H1 (cell line): ENCODE measurements at regions not wholly inside any gene's neighbourhood (a gene's known extent, or its start where the extent isn't known, plus 50 kb on each side); places are given as distances from the start of the nearest gene placed in this dataset.

ENCODE experiments used
- CTCF ChIA-PET: fragments of 300-600 bp; sonication (Branson Sonifier 250); formaldehyde crosslinking; loops from one replicate; lab custom pipeline; 2021; ENCODE audit not compliant: partially characterized antibody; lab: Charles Lee
- POLR2A ChIA-PET: fragments of 300-600 bp; sonication (Branson Sonifier 250); formaldehyde crosslinking; loops from one replicate; lab custom pipeline; 2021; ENCODE audit warnings: inconsistent platforms; ENCODE audit not compliant: partially characterized antibody; lab: Charles Lee
- DNase-seq, 2 experiments: peaks; one replicate each; pipeline versions ENCODE4 v3.0.0 to v3.0.0-alpha.2; 2010 to 2022; ENCODE audit warnings: low spot score in 2 of 2, low read depth in 1 of 2, mixed read lengths in 1 of 2
- FAIRE-seq: peaks from 2 replicates; lab custom pipeline; 2011; peaks lifted over from hg19 to GRCh38; lab: Jason Lieb, UNC
- H2AFZ ChIP-seq: 2 replicates; pipeline ENCODE4 v1.8.1; 2012; ENCODE audit warnings: low read length, inconsistent platforms
- H2AK5ac ChIP-seq: 2 replicates; pipeline ENCODE4 v1.6.1; 2013; ENCODE audit warnings: low read depth, low read length
- H2BK120ac ChIP-seq: replicated peaks from 2 replicates; pipeline ENCODE3; 2013; ENCODE audit warnings: low read depth, low read length, inconsistent platforms
- H2BK12ac ChIP-seq: 2 replicates; pipeline ENCODE4 v1.6.1; 2013; ENCODE audit warnings: low read depth, low read length
- H2BK15ac ChIP-seq: 2 replicates; pipeline ENCODE4 v1.6.1; 2013; ENCODE audit warnings: low read length
- H2BK20ac ChIP-seq: 2 replicates; pipeline ENCODE4 v1.6.1; 2013; ENCODE audit warnings: low read length
- H2BK5ac ChIP-seq: 2 replicates; pipeline ENCODE4 v1.6.1; 2013; ENCODE audit warnings: low read depth, low read length
- H3K14ac ChIP-seq: 2 replicates; pipeline ENCODE4 v1.6.1; 2013; ENCODE audit warnings: inconsistent platforms; ENCODE audit not compliant: insufficient read length
- H3K18ac ChIP-seq: 2 replicates; pipeline ENCODE4 v1.6.1; 2013; ENCODE audit warnings: low read length; ENCODE audit errors: extremely low read depth
- H3K23ac ChIP-seq: 2 replicates; pipeline ENCODE4 v1.6.1; 2013; ENCODE audit warnings: inconsistent platforms; ENCODE audit not compliant: insufficient read length
- H3K23me2 ChIP-seq: 2 replicates; pipeline ENCODE4 v1.6.1; 2013; ENCODE audit warnings: low read depth, low read length
- H3K27ac ChIP-seq: 2 replicates; pipeline ENCODE4 v1.6.1; 2011; ENCODE audit warnings: low read depth, low read length, inconsistent platforms
- H3K27me3 ChIP-seq, 4 experiments: replicated peaks in 1 of 4; 1 replicate in 1 of 4; 2 replicates in 3 of 4; pipeline versions ENCODE4 v1.6.1 to v1.8.1; 2011 to 2013; ENCODE audit warnings: low read length in 3 of 4, mild to moderate bottlenecking in 3 of 4, inconsistent platforms in 2 of 4, mixed read lengths in 2 of 4, moderate library complexity in 1 of 4; ENCODE audit not compliant: control insufficient read depth in 3 of 4, insufficient read depth in 3 of 4; ENCODE audit errors: extremely low read depth in 1 of 4
- H3K36me3 ChIP-seq, 4 experiments: 2 replicates each; pipeline versions ENCODE4 v1.6.1 to v1.8.1; 2011 to 2013; ENCODE audit warnings: mild to moderate bottlenecking in 4 of 4, low read length in 3 of 4, moderate library complexity in 2 of 4, control low read depth in 1 of 4, inconsistent platforms in 1 of 4; ENCODE audit not compliant: insufficient read depth in 4 of 4, control insufficient read depth in 2 of 4
- H3K4ac ChIP-seq: replicated peaks from 2 replicates; pipeline ENCODE3; 2013; ENCODE audit warnings: low read length, low read depth, mixed read lengths, inconsistent platforms; ENCODE audit not compliant: insufficient read length
- H3K4me1 ChIP-seq, 4 experiments: replicated peaks in 1 of 4; 1 replicate in 1 of 4; 2 replicates in 3 of 4; pipeline versions ENCODE4 v1.6.1 to v1.8.1; 2011 to 2013; ENCODE audit warnings: low read length in 3 of 4, inconsistent platforms in 2 of 4, mixed read lengths in 1 of 4; ENCODE audit not compliant: insufficient read depth in 4 of 4, control insufficient read depth in 3 of 4
- H3K4me2 ChIP-seq, 2 experiments: 2 replicates each; pipeline versions ENCODE4 v1.6.1 to v1.8.1; 2011 to 2013; ENCODE audit warnings: low read depth in 2 of 2, low read length in 2 of 2, control low read depth in 1 of 2, inconsistent platforms in 1 of 2, mild to moderate bottlenecking in 1 of 2; ENCODE audit not compliant: insufficient read depth in 1 of 2
- H3K4me3 ChIP-seq, 4 experiments: fragments of 200-600, 300-600 bp in 1 of 4; sonication (generic), shearing (Covaris generic), sonication (Bioruptor Twin) in 1 of 4; 2 replicates each; pipeline versions ENCODE4 v1.5.1 to v1.8.1; 2011 to 2016; ENCODE audit warnings: low read length in 4 of 4, low read depth in 3 of 4, control low read depth in 2 of 4, inconsistent platforms in 2 of 4, mild to moderate bottlenecking in 2 of 4, mixed read lengths in 1 of 4, moderate library complexity in 1 of 4; ENCODE audit not compliant: insufficient read depth in 2 of 4; ENCODE audit errors: extremely low read depth in 1 of 4
- H3K56ac ChIP-seq: replicated peaks from 2 replicates; pipeline ENCODE3; 2013; ENCODE audit warnings: low read depth, mild to moderate bottlenecking, mixed read lengths, low read length, inconsistent platforms; ENCODE audit not compliant: insufficient read length
- H3K79me1 ChIP-seq: 2 replicates; pipeline ENCODE4 v1.6.1; 2013; ENCODE audit warnings: low read depth, low read length, control low read depth
- H3K79me2 ChIP-seq, 2 experiments: 2 replicates each; pipeline versions ENCODE4 v1.6.1 to v1.8.1; 2012 to 2013; ENCODE audit warnings: low read length in 2 of 2, mild to moderate bottlenecking in 2 of 2, inconsistent platforms in 1 of 2; ENCODE audit not compliant: insufficient read depth in 2 of 2, control insufficient read depth in 1 of 2
- H3K9ac ChIP-seq, 4 experiments: replicated peaks in 1 of 4; 1 replicate in 1 of 4; 2 replicates in 3 of 4; pipeline versions ENCODE4 v1.6.1 to v1.8.1; 2011 to 2013; ENCODE audit warnings: low read depth in 3 of 4, low read length in 3 of 4, control low read depth in 2 of 4, mild to moderate bottlenecking in 2 of 4, moderate library complexity in 2 of 4, inconsistent platforms in 1 of 4; ENCODE audit errors: extremely low read depth in 1 of 4
- H3K9me3 ChIP-seq, 2 experiments: 2 replicates each; pipeline versions ENCODE4 v1.6.1 to v1.8.1; 2012 to 2013; ENCODE audit warnings: mild to moderate bottlenecking in 2 of 2, moderate library complexity in 2 of 2, control low read depth in 1 of 2, inconsistent platforms in 1 of 2, low read depth in 1 of 2, low read length in 1 of 2, mixed read lengths in 1 of 2; ENCODE audit not compliant: insufficient read depth in 2 of 2
- H4K20me1 ChIP-seq, 2 experiments: replicated peaks in 1 of 2; 2 replicates each; pipeline versions ENCODE3 to v1.8.1; 2011 to 2013; ENCODE audit warnings: inconsistent platforms in 2 of 2, low read length in 2 of 2, mild to moderate bottlenecking in 1 of 2; ENCODE audit not compliant: insufficient read depth in 2 of 2, control insufficient read depth in 1 of 2
- H4K5ac ChIP-seq: 2 replicates; pipeline ENCODE4 v1.6.1; 2013; ENCODE audit warnings: low read length, low read depth, mixed read lengths, inconsistent platforms; ENCODE audit not compliant: insufficient read length
- H4K8ac ChIP-seq: 2 replicates; pipeline ENCODE4 v1.8.0; 2013; ENCODE audit warnings: mild to moderate bottlenecking, moderate library complexity, low read length, inconsistent platforms; ENCODE audit not compliant: insufficient read depth; ENCODE audit errors: extremely low read depth
- H4K91ac ChIP-seq: replicated peaks from 2 replicates; pipeline ENCODE3; 2013; ENCODE audit warnings: low read length, mixed read lengths, inconsistent platforms; ENCODE audit not compliant: insufficient read length
- CEBPB ChIP-seq: IDR thresholded peaks from 2 replicates; pipeline ENCODE4 v1.6.1; 2012; ENCODE audit warnings: low read depth, low read length
- FOSL1 ChIP-seq: IDR thresholded peaks from 2 replicates; pipeline ENCODE4 v1.6.1; 2011; ENCODE audit warnings: mild to moderate bottlenecking, low read depth, low read length, moderate library complexity; ENCODE audit not compliant: insufficient read depth
- GTF2F1 ChIP-seq: IDR thresholded peaks from 2 replicates; pipeline ENCODE4 v1.6.1; 2012; ENCODE audit warnings: low read depth, low read length, improper control_type of control experiment, borderline replicate concordance
- JUN ChIP-seq: IDR thresholded peaks from 2 replicates; pipeline ENCODE4 v1.6.1; 2011; ENCODE audit warnings: low read depth, mild to moderate bottlenecking, improper control_type of control experiment, low read length
- NRF1 ChIP-seq: IDR thresholded peaks from 2 replicates; pipeline ENCODE4 v1.6.1; 2011; ENCODE audit warnings: mild to moderate bottlenecking, low read depth, low read length, improper control_type of control experiment
- PHF8 ChIP-seq: fragments of 200-600 bp; sonication (generic); conservative IDR thresholded peaks from 2 replicates; pipeline ENCODE4 v1.7.1; 2012; ENCODE audit warnings: low read depth, mild to moderate bottlenecking, inconsistent platforms, low read length, moderate library complexity
- SRF ChIP-seq: IDR thresholded peaks from 2 replicates; pipeline ENCODE4 v1.6.1; 2011; ENCODE audit warnings: mild to moderate bottlenecking, low read depth, low read length, moderate library complexity
- SUZ12 ChIP-seq: fragments of 200-600 bp; sonication (generic); IDR thresholded peaks from 2 replicates; pipeline ENCODE4 v1.6.1; 2012; ENCODE audit warnings: mild to moderate bottlenecking, inconsistent platforms, low read length, moderate library complexity, mixed read lengths
- USF2 ChIP-seq: IDR thresholded peaks from 2 replicates; pipeline ENCODE4 v1.6.1; 2011; ENCODE audit warnings: low read length, improper control_type of control experiment
- WGBS, 2 experiments: shearing (Covaris generic) in 1 of 2; methylation state at CpG; one replicate each; pipeline versions ENCODE4 v1.1.6 to v1.1.7; 2013 to 2015; ENCODE audit warnings: low lambda C conversion rate in 2 of 2, mixed read lengths in 2 of 2, inconsistent platforms in 1 of 2, low coverage in 1 of 2, missing lambda C conversion rate in 1 of 2; ENCODE audit not compliant: insufficient replicate concordance in 2 of 2, insufficient coverage in 1 of 2, insufficient read length in 1 of 2; ENCODE audit errors: extremely low coverage in 1 of 2, missing lambda C conversion rate in 1 of 2; 5-methylcytosine and 5-hydroxymethylcytosine counted together

- no peak overlapping the region for H3K9ac ChIP-seq
- ChIA-PET CTCF (no interaction called here), POLR2A (no interaction called here)
- no peak overlapping the region for H2BK20ac ChIP-seq
- no peaks in the 10 kb centered on the region for H3K36me3 ChIP-seq
- H3K23me2 ChIP-seq: no peaks in the 10 kb centered on the region
- H2AFZ ChIP-seq: no peak overlapping the region
- FAIRE-seq (no peak), DNase-seq (no peak)
- no peak overlapping the region for H3K4me2 ChIP-seq
- H3K27ac ChIP-seq: no peak overlapping the region
- H3K14ac ChIP-seq: no peak overlapping the region
- H2BK12ac ChIP-seq: no peak overlapping the region
- H3K4me1 ChIP-seq: no peaks in the 10 kb centered on the region
- no peak overlapping the region for H4K5ac ChIP-seq
- H3K18ac ChIP-seq: no peak overlapping the region
- 86% methylated on average over 9 of the region's 9 CpGs; no CpG with 5 or more reads in 1 of the 2 experiments for WGBS, 2 experiments
- H2BK15ac ChIP-seq: 0 out of 2 replicates have a peak overlapping the region, but pooled peaks have one; percentile 18
- no peak overlapping the region for H3K4me3 ChIP-seq
- no peak overlapping the region for H2BK5ac ChIP-seq
- no peak overlapping the region for H3K23ac ChIP-seq
- H3K56ac ChIP-seq: no peak overlapping the region
- H2BK120ac ChIP-seq: no peak overlapping the region
- no peaks in the 10 kb centered on the region for H3K9me3 ChIP-seq
- H3K79me2 ChIP-seq: no peaks in the 10 kb centered on the region
- no peak overlapping the region for H3K4ac ChIP-seq
- H4K91ac ChIP-seq: no peak overlapping the region
- peaks cover 0 to 1% of the 10 kb centered on the region in 2 experiments for H4K20me1 ChIP-seq
- H3K79me1 ChIP-seq: no peaks in the 10 kb centered on the region
- H4K8ac ChIP-seq: no peak overlapping the region
- H2AK5ac ChIP-seq: no peak overlapping the region
- no peaks in the 10 kb centered on the region for H3K27me3 ChIP-seq
- TF ChIP-seq CEBPB (no peak), PHF8 (no peak), FOSL1 (no peak), USF2 (no peak), GTF2F1 (no peak), JUN (no peak), NRF1 (no peak), SUZ12 (no peak), SRF (no peak)
Measured at GRCh38 chr5:3654515-3654914, 58.9 kb downstream of the IRX1 start.
